HG03571 (cell line): ENCODE measurements at regions not wholly inside any gene's neighbourhood (a gene's known extent, or its start where the extent isn't known, plus 50 kb on each side); places are given as distances from the start of the nearest gene placed in this dataset.

Experiments
- ATAC-seq: cut with Tn5 transposase; IDR thresholded peaks from one replicate; pipeline ENCODE4 v1.9.1; 2021; ENCODE audit not compliant: unreplicated experiment

- no peak for ATAC-seq
These were observed 71.7 kb upstream of the TAF1B start for GRCh38 chr2:9771481-9772017.

DNA sequence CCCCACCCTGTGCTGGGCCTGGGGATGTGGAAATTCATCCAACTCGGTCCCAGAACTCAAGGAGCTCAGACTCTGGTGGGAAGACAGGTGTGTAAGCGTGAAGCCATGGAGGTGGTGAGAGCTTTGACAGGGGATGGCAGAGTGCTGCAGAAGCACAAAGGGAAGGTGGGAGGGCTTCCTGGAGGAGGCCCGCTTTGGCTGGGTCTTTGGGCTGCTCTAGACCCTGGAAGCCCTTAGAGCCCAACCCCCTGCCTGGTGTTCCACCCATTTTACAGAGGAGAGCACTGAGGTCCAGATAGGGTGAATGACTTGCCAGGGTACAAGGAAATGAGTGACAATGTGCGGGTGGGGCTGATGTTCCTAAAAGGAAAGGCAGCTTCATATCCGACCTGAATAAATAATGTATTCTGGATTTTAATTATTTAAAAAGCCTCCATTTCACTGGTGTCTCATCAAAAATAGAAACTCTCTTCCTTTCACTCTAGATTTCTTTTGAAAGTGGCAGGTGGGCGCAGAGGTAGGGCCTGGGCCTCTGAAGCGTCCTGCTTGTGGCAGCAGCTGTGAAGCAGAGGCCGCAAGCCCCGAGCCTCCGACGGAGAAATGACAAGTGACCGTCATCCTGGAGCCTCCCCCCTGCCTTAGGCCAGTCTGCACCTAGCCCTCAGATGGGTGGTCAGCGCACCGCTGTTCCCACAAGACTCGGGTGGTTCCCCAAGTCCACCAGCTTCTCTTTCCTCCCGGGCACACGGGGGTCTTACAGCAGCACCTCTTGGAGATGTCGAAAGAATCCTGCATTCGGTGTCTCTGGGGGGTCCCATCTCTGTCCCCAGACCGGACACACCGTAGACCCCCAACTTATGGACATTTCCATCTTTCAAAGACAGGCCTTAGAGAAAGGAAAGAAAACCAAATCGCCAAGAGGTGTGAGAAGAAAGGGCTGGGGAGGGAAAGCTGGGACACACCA lies 71.0 kb upstream of the TAF1B start:
- no peak for ATAC-seq

- no peak for ATAC-seq
These were observed 70.0 kb upstream of the TAF1B start for GRCh38 chr2:9772999-9773902.

- ATAC-seq, result no peak
These were observed 69.4 kb upstream of the TAF1B start for GRCh38 chr2:9773903-9774239.

GRCh38 chr2:9774266-9774665 lies 69.0 kb upstream of the TAF1B start:
- no peak for ATAC-seq

DNA sequence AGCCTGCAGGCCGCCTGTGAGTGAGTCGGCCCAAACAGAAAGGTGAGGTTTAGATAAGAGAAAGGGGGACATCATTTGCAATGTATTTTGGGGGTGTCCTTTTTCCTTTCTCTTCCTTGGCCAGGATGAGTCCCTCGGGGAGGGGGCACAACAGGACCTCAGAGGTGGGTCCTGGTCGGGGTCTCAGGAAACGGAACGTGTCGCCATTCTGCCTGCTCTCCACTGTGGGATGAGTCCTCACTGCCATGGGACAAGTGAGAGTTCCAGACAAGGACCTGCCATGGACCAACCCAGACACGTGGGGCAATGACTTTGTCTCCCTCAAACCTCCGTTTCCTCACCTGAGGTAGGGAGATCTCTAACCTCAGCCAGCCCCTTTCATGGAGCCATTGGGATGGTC lies 67.9 kb upstream of the TAF1B start:
- ATAC-seq, result no peak

DNA sequence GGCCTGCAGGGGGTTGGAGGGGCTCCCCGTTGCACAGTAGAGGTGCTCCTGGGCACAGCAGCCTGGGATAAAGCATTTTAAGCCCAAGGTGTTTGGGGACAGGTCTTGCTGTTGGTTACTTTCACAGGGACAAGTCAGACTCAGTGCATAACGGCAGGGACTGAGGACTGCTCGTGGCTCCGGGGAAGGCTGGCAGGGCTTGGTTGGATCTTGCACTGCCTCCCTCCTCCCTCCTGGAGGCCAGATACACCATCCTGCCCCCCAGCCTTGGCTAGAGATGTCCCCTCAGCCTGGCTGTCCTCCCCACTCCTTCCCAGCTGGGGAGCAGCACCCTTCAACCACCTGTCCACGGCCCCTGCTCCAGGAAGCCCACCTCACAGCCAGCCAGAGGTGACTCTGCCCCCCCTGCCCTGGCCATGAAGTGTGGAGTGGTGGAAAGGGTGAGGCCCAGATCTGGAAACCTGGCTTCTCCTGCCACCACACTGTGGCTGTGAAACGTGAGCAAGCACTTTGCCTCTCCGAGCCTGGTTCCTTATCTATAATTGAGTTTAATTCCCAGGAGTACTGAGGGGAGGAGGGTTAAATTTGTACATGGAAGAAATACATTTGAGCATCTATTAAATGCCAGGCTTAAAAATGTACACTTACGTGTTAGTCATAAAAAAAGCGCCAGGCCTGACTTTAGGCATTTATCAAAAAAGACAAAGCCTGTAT lies 67.1 kb upstream of the TAF1B start:
- ATAC-seq, result no peak

DNA sequence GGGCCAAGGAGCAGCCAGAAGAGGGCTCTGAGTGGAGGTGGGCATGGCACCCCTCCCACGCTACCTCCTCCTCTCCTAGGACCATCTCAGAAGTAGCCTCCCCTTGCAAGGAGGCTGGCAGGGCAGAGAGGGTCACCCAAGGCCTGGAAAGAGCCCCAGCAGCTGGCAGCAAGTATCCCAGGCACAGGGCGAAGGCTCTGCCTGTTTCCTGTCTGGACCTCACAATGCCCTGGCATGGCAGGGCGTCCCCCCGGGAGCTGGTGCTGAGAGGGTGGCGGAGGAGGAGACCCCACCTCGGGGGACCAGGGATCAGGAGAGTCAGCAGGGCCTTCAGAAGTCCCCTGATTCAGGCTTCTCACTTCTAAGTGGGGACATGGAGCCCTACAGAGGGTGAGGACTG lies 66.2 kb upstream of the TAF1B start:
- ATAC-seq, result no peak

GRCh38 chr2:9778012-9778411 lies 65.3 kb upstream of the TAF1B start:
- no peak for ATAC-seq

DNA sequence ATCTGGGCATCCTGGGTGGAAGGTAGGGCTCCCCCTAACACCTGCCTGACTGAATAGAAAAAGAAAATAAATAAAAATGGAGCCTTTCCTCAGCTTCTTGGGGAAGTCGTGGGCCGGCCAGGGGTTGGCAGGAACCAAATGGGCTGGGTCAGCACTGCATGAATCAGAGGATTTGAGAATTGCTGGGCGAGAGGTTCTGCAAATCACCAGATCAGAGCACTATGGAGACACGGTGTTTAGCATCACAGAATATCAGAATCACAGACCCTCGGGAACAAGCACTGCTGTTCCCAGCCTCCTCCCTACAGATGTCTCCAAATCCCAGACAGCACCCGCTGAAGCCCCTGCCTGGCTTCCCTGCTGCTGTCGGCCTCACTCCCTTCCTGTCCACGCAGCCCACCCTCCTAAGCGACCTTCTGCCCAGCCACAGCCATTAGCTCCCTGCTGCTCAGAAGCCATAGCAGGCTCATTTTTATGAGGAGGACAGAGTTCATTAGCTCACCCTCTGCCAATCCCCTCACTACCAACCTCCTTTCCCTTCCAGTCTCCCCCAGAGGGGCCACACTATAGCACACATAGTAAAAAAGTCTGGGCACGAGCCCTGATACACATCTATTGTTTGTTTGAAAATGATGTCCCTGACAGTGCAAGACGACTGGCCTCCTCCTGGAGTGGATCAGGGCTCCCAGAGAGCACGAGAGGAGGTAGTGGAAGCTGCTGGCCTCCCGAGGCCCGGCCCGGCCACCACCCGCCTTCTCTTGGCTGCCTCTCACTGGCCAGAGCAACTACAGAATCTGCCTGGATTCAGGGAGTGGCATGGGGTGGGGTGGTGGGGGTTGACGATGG lies 64.6 kb upstream of the TAF1B start:
- ATAC-seq, result no peak

GRCh38 chr2:9779596-9780264 lies 63.5 kb upstream of the TAF1B start:
- no peak for ATAC-seq

DNA sequence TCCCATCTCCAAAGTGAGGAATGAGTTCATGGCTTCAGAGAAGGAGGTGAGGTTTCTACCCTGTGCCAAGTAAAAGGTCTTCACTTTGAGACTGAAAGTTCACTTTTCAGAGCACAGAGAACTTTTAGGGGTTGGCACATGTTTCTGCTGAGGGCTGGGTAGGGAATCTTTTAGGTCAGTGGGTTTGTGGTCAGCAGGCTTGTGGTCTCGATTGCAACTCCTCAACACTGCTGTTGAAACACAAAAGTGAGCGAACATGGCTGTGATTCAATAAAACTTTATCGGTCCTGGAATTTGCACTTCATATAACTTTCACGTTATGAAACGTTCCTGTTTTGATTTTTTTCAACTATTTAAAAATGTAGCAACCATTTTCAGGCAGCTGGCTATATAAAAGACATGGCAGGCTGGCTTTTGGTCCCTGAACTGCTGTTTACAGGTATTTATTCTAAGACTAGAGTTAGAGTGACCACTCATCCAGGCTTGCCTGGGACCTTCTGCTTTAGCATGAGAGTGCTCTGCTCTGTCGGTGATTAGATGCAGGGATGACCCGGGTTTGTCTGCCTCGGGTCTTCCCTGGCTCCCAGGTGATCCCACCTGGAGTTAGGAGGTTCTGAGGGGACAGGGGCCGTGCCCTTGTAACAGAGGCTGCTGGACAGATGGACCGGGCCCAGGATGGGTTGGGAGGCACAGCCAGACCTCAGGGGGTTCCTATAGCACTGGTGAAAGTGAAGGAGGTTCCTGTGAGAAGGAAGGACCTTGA lies 62.7 kb upstream of the TAF1B start:
- no peak for ATAC-seq

- ATAC-seq, result no peak
These were observed 62.0 kb upstream of the TAF1B start for GRCh38 chr2:9781252-9781651.

DNA sequence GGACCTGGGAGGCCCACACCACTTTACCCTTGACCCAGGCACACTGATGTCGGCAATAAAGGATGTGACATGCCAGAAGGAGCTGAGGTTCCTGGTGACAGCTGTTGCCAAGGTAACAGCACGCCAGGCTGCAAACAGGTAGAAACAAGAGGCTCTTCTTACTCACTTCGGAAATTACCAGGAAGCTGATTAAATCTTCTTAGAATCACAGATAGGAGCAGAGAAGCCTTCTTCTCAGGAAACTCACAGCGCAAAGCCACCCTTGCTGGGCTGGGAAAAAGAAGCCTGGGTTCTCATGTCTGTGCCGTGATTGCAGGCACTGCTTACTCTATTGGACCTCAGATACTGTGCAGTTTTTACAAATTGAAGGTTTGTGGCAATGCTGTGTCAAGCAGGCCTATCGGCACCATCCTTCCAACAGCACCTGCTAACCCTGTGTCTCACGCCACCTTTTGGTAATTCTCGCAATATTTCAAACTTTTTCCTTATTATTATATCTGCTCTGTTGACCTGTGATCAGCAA lies 61.0 kb upstream of the TAF1B start:
- ATAC-seq, result no peak

GRCh38 chr2:9789371-9789770 lies 53.9 kb upstream of the TAF1B start:
- ATAC-seq, result no peak

DNA sequence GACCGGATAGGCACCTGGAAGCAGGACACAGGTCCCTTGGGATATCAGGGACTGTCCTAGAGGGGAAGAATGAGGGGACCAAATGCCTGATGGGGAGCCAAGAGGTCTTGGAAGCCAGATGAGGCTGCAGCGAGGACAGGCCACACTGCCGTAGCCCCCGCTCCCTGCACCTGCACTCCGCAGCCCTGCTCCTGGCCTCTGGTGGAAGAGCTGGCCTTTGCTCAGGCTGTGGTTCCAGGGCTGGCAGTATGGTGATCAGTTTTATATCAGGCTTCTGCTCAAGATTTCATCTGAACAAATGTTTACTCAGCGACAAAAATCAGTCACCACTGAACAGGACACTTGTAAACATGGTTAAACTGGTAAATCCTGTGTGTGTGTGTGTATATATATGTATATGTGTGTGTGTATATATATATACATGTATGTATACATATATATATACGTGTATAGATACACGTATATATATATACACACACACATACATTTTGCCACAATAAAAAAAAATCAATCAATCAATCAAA lies 52.5 kb upstream of the TAF1B start:
- ATAC-seq, result no peak

- ATAC-seq, result no peak
These were observed 51.6 kb upstream of the TAF1B start for GRCh38 chr2:9791711-9792110.

DNA sequence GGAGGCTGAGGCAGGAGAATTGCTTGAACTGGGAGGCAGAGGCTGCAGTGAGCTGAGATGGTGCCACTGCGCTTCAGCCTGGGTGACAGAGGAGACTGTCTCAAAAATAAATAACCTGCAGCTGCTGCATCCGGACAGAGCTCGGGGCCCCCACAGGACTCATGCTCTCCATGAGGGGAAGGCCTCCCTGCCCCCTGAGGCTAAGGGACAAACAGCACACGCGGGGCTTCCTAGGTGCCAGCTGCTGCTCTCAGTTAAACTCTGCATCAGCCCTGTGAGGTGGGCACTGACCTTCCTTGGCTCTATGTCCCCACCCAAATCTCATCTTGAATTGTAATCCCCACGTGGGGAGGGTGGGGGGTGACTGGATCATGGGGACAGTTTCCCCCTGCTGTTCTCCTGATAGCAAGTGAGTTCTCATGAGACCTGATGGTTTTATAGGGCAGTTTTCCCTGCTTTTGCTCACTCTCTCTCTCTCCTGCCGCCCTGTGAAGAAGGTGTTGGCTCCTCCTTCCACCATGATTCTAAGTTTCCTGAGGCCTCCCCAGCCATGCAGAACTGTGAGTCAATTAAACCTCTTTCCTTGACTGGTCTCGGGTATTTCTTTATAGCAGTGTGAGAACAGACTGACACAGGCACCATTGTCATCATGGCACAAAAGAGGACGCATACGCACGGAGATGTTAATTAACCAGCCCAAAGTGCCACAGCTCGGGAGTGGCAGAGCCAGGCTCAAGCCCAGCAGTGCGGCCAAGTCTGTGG lies 49.9 kb upstream of the TAF1B start:
- ATAC-seq, result no peak
